ENCODE measurements at regions not wholly inside any gene's neighbourhood (a gene's known extent, or its start where the extent isn't known, plus 50 kb on each side); places are given as distances from the start of the nearest gene placed in this dataset.

- no peak for DNase-seq
Observed at GRCh38 chr2:120551522-120551921, 184.1 kb upstream of the GLI2 start.

GRCh38 chr2:120552079-120552478 is 183.6 kb upstream of the GLI2 start:
- no peak for DNase-seq

GRCh38 chr2:120552800-120553481 is 182.7 kb upstream of the GLI2 start:
- peak; percentile 38 for DNase-seq

GRCh38 chr2:120554625-120555032 is 181.0 kb upstream of the GLI2 start:
- no peak for DNase-seq

DNA sequence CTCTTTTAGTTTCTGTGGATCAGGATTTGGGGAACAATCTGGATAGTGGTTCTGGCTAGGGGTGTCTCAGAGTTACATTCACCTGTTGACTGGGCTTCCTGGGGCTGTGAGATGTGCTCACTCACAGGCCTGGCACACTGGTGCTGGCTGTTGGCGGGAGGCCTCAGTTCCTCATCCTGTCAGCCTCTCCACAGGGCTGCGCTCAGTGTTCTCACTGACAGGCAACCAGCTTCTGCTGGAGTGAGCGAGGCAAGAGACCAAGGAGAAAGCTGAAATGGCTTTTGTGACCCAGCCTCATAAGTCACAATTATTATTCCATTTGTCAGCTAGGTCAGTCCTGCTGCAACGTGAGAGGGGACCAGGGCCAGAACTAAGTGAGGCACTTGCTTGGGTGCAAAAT is 180.6 kb upstream of the GLI2 start:
- no peak for DNase-seq

- DNase-seq = no peak
Observed at GRCh38 chr2:120556911-120557310, 178.8 kb upstream of the GLI2 start.

DNA sequence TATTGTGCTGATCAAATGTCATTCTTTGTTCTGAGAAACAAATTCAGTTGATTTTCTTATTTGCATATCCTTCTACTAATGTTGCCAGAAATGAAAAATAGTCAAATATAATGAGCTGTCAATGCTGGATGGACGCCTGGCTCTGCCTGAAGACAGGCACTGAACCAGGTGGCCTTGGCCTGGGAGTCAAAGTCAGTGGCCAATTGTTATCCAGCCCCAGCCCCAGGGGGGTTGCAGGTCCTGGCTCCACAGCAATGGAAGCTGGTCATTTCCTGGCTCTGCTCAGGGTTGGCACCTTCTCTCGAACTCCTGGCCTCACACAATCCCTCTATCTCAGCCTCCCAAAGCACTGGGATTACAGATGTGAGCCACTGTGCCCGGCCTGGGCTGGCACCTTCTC is 176.8 kb upstream of the GLI2 start:
- DNase-seq = no peak

- DNase-seq = no peak
Observed at GRCh38 chr2:120559401-120559800, 176.3 kb upstream of the GLI2 start.

GRCh38 chr2:120560330-120560729 is 175.3 kb upstream of the GLI2 start:
- no peak for DNase-seq

- DNase-seq = no peak
Observed at GRCh38 chr2:120561379-120562035, 174.2 kb upstream of the GLI2 start.

DNA sequence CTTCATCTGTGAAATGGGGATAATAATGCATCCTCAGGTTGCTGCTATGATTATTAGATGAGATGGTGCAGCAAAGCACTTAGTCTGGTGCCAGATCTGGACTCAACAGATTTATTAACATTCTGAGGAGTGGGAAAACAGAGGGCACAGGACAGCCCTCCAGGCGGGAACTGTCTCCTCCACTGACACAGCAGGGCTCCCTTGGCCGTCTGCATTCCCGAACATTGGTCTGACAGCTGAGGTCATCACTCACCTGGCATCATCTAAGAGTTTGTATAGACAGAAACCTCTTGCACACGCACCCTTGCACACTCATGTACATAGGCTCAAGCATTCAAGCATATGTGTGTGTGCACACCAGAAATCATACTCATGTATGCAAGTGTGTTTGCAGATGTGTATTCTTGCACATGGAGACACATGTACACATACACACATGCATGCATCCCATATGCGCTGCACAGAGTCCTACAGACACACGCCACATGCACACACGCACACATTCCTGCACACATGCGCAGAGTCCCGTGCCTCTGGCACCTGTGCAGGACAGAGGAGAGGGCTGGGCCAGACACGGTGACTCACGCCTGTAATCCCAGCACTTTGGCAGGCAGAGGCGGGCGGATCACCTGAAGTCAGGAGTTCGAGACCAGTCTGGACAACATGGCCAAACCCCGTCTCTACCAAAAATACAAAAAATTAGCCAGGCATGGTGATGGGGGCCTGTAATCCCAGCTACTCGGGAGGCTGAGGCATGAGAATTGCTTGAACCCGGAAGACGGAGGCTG is 173.3 kb upstream of the GLI2 start:
- no peak for DNase-seq

DNA sequence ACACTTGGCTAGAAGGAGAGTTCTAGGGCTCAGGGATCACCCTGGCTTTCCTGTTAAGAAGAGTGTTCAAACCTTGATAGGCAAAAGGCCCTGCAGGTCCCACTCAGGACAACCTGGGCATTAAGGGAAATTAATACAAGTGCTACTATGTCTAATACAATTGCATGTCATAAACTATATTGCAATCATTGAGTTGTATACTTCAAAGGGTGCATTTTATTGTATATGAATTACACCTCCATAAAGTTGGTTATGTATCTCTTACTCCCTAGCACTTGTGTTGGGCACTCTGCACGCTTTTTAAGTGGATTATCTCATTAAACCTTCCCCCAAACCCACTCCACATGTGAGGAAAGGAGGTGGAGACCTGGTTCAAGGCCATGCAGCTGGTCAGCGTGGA is 172.1 kb upstream of the GLI2 start:
- DNase-seq = no peak

DNA sequence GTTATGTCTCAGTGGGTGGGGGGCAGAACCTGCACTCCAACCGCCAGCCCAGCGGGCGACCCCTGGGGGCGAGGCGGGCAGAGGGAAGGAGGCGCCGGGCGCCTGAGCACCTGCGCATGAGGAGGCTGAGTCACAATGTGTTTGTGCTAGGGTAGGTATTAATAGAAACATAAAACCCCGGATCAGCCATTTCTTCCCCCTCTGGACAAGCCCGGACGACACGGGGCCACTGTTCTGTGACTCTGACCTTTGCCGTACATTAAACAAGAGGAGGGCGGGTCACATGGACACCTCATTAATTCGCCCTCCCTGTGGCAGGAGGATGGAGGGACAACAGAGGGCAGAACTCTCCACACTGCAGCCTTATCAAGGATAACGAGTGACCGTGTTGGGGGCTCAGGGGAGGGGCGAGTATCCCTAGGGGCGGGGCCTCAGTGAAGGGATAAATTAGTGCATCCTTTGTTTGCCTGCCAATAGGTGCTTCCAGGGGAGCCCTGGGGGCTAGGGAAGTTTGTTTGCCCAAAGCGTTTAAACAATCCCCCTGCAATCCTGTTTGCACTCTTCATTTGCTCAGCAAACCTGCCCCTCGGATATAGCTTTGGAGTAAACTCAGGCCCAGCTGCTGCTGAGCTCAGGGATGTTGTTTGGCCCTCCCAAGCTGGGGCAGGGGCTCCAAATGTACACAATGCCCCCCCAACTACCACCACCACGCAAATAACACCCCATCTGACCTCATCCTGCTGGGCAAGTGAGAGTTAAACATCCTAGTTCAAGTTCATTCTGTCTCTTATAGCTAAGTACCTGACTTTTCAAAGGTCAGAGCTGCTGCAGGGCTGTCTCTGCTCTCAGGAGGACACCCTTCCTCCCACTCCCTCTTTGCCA is 171.2 kb upstream of the GLI2 start:
- DNase-seq = no peak

GRCh38 chr2:120565095-120565460 is 170.6 kb upstream of the GLI2 start:
- no peak for DNase-seq

DNA sequence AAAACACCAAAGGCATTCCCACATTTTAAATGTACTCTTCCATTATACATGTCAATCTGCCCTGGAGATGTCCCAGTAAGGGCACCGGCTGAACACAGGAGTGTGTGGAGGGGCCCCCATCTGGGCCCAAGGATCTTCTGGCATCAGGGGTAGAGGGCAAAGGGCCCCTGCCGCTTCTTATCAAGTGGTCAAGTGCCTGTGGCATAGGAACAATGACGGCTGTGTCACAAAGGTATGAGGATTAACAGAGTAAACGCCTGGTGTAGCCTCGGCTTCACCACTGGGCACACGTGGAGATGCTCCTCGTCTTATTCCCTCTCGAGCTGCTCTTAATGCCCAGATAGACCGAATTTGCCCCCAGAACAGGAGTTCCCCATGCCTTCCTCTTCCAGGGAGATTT is 169.7 kb upstream of the GLI2 start:
- DNase-seq = no peak

DNA sequence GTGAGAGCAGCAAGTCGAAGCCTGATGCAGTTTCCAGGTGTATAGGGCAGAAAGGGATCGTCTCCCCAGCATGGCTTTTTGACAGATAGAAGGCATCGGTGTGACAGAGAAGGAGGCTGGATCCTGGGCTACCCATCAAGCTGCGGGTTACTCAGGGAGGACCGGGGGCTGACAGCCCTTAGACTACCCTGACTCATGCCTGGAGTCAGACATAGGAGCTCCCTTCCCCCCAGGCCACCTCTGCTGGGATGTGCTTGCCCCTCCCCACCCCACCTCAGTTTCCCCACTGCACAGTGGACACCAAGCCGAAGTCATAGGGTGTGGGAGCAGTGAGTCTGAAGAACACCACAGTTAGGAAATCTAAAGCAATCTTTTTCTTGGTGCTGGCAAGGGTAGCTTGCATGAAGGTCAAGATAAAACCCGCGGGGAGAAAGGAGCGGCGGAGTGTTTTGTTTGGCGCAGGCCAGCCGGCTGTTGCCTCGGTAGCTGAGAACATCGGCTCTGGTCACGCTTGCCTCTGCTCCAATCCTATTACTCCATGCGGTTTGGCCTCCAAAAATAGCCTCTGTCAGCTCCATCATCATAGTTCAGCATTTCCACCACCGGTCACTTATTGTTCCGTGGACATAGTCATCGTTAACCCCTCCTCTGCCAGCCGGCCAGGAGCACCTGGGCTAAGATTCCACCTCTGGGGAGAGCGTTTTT is 169.2 kb upstream of the GLI2 start:
- no peak for DNase-seq

DNA sequence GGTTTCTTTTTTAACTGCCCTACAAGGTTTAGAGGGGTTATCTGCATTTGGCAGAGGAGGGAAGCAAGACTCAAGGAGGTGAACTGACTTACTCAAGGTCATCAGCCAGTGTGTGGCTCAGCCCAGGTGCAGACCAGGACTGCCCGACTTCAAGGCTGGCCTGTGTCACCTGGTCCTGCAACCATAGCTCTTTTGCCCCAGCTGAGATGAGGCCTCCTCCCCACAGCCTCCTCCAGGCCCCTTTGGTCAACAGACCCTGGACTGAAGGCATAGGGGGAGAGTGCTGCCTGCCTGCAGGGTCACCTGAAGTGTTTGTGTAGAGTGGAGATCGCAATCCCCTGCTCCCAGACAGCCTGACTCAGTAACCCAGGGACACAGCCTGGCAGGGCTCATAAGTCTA is 168.5 kb upstream of the GLI2 start:
- no peak for DNase-seq

GRCh38 chr2:120568089-120568974 is 167.3 kb upstream of the GLI2 start:
- no peak for DNase-seq

- DNase-seq = no peak
Observed at GRCh38 chr2:120568975-120569268, 166.7 kb upstream of the GLI2 start.

DNA sequence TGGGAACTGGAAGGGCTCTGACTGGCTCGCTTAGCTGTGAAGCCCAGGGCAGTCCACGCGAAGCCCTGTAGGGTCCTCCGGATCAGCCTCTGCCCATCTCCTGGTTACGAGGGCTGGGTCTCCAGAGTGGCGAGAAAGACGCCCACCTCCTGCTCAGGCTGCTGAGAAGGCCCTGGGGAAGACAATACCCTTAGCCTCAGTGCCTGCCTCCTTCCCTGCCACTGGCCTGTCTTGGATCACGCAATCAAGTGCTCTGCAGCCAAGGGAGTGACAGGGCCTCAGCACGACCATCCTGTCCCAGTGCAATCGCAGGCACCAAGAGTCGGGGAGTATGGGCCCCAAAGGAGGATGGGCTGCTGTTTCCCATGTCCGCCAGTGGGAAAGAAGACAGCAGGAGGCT is 165.7 kb upstream of the GLI2 start:
- no peak for DNase-seq

DNA sequence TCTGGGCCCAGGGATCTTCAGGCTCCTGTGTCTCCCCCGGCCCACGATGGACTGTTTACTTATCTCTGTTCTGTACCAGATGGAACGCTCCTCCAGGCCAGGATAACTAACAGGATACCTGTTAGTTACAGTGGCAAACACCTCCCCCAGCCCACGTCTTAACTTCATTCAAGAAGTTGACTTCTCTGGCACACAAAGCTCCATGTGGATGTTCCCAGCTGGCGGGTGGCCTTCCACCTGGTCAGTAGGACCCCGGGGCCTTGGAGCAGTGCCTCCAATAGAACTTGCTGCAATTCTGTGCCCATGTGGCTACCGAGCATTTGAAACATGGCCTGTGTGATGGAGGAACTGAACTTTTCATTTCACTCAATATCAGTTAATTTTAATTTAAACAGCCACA is 165.1 kb upstream of the GLI2 start:
- DNase-seq = no peak
